PC-9 (cell line): ENCODE measurements at regions not wholly inside any gene's neighbourhood (a gene's known extent, or its start where the extent isn't known, plus 50 kb on each side); places are given as distances from the start of the nearest gene placed in this dataset.

Experiments
- BruUV-seq: library from RNA; stranded (reverse); fragments of 400-500 nt; replicated peaks from 2 replicates; lab custom pipeline; 2021; lab: Mats Ljungman, UMichigan
- CTCF ChIA-PET: fragments of 300-600 bp; sonication (Branson Sonifier 250); formaldehyde crosslinking; loops from one replicate; lab custom pipeline; 2022; ENCODE audit warnings: antibody characterized with exemption; lab: Charles Lee
- POLR2A ChIA-PET: fragments of 300-600 bp; sonication (Branson Sonifier 250); formaldehyde crosslinking; loops from one replicate; lab custom pipeline; 2022; ENCODE audit warnings: antibody characterized with exemption; ENCODE audit not compliant: unreplicated experiment; lab: Charles Lee
- DNase-seq, 2 experiments: peaks; one replicate each; pipeline versions ENCODE4 v3.0.0 to v3.0.0-alpha.2; 2015 to 2022; ENCODE audit warnings: mixed read lengths in 1 of 2
- H2AFZ ChIP-seq: fragments of 200-600 bp; sonication (generic); 2 replicates; pipeline ENCODE4 v1.8.1; 2017; ENCODE audit warnings: antibody characterized with exemption
- H3F3A ChIP-seq: fragments of 200-600 bp; sonication (generic); 2 replicates; pipeline ENCODE4 v1.8.1; 2017; ENCODE audit warnings: antibody characterized with exemption, mild to moderate bottlenecking, low read depth; ENCODE audit not compliant: insufficient read depth
- H3K27ac ChIP-seq: fragments of 200-600 bp; sonication (generic); 2 replicates; pipeline ENCODE4 v1.6.1; 2016; ENCODE audit warnings: mixed run types
- H3K27me3 ChIP-seq: fragments of 200-600 bp; sonication (generic); 2 replicates; pipeline ENCODE4 v1.6.1; 2016; ENCODE audit warnings: low read depth, mixed run types; ENCODE audit not compliant: insufficient read depth
- H3K36me3 ChIP-seq: fragments of 200-600 bp; sonication (generic); 2 replicates; pipeline ENCODE4 v1.6.1; 2016; ENCODE audit warnings: low read depth, mixed run types
- H3K4me1 ChIP-seq: fragments of 200-600 bp; sonication (generic); replicated peaks from 2 replicates; pipeline ENCODE4 v1.6.1; 2016; ENCODE audit warnings: mixed run types; ENCODE audit not compliant: insufficient read depth
- H3K4me2 ChIP-seq: fragments of 200-600 bp; sonication (generic); 2 replicates; pipeline ENCODE4 v1.6.1; 2017; ENCODE audit warnings: mixed run types
- H3K4me3 ChIP-seq: fragments of 200-600 bp; sonication (generic); 2 replicates; pipeline ENCODE4 v1.6.1; 2016; ENCODE audit warnings: mixed run types
- H3K79me2 ChIP-seq: fragments of 200-600 bp; sonication (generic); 2 replicates; pipeline ENCODE4 v1.6.1; 2017; ENCODE audit warnings: low read depth, mixed run types
- H3K9me2 ChIP-seq: fragments of 200-600 bp; sonication (generic); 2 replicates; pipeline ENCODE4 v1.8.1; 2017; ENCODE audit warnings: mild to moderate bottlenecking; ENCODE audit not compliant: insufficient read depth
- H3K9me3 ChIP-seq: fragments of 200-600 bp; sonication (generic); 2 replicates; pipeline ENCODE4 v1.8.1; 2016; ENCODE audit warnings: low read depth; ENCODE audit not compliant: insufficient read depth
- H4K20me1 ChIP-seq: fragments of 200-600 bp; sonication (generic); 2 replicates; pipeline ENCODE4 v1.8.1; 2017; ENCODE audit not compliant: insufficient read depth
- EZH2 ChIP-seq: fragments of 200-600 bp; sonication (generic); IDR thresholded peaks from 2 replicates; pipeline ENCODE4 v1.8.0; 2017; ENCODE audit warnings: antibody characterized with exemption, low read depth
- intact Hi-C: fragments of 100-400 bp; cut with micrococcal nuclease; formaldehyde crosslinking; loops from one replicate; pipeline ENCODE4 v1.10.0; 2022; ENCODE audit not compliant: unreplicated experiment
- TF ChIP-seq, protein P1 (sequence below): fragments of 200-600 bp; sonication (generic); conservative IDR thresholded peaks from 2 replicates; pipeline ENCODE4 v1.6.1; 2017; ENCODE audit warnings: mixed run types, antibody characterized with exemption, mild to moderate bottlenecking, moderate library complexity

GRCh38 chr5:14034963-14035362 lies 90.5 kb upstream of the DNAH5 start:
- ChIA-PET POLR2A (interaction anchor here (0.6 to 1.8 kb wide), 8 partner anchors 15 to 703 kb away, joined by 3 to 17 read pairs (median 4); partner anchors contain the start of gene TRIO), CTCF (interaction anchor here (0.5 to 2.0 kb wide), 2 partner anchors 199 to 235 kb away, joined by 3 to 13 read pairs; no protein-coding TSS in a partner anchor)
- H4K20me1 ChIP-seq: no peaks in the 10 kb centered on the region
- peak overlapping the region; percentile 98 for H3K27ac ChIP-seq
- intact Hi-C loops: loop anchor here (5.0 kb wide), 1 partner anchor 457 kb away; no protein-coding TSS in a partner anchor
- H3K36me3 ChIP-seq: no peaks in the 10 kb centered on the region
- no peak for TF ChIP-seq EZH2
- TF ChIP-seq, protein P1, sequence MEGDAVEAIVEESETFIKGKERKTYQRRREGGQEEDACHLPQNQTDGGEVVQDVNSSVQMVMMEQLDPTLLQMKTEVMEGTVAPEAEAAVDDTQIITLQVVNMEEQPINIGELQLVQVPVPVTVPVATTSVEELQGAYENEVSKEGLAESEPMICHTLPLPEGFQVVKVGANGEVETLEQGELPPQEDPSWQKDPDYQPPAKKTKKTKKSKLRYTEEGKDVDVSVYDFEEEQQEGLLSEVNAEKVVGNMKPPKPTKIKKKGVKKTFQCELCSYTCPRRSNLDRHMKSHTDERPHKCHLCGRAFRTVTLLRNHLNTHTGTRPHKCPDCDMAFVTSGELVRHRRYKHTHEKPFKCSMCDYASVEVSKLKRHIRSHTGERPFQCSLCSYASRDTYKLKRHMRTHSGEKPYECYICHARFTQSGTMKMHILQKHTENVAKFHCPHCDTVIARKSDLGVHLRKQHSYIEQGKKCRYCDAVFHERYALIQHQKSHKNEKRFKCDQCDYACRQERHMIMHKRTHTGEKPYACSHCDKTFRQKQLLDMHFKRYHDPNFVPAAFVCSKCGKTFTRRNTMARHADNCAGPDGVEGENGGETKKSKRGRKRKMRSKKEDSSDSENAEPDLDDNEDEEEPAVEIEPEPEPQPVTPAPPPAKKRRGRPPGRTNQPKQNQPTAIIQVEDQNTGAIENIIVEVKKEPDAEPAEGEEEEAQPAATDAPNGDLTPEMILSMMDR: no peak
- no peaks in the 10 kb centered on the region for H3K9me3 ChIP-seq
- peaks cover 75% of the 10 kb centered on the region for H3K4me1 ChIP-seq
- peaks cover 55% of the 10 kb centered on the region for H3F3A ChIP-seq
- H3K79me2 ChIP-seq: peaks cover 8% of the 10 kb centered on the region; the same call in 1 of the 2 replicates
- no peak for DNase-seq
- H3K4me3 ChIP-seq: peak overlapping the region; percentile 18; the same call in 1 of the 2 replicates
- no peaks in the 10 kb centered on the region for H3K9me2 ChIP-seq
- no peaks in the 10 kb centered on the region for H3K27me3 ChIP-seq
- BruUV-seq: TSS peak; percentile 17
- H2AFZ ChIP-seq: no peak overlapping the region
- peak overlapping the region; percentile 69 for H3K4me2 ChIP-seq

DNA sequence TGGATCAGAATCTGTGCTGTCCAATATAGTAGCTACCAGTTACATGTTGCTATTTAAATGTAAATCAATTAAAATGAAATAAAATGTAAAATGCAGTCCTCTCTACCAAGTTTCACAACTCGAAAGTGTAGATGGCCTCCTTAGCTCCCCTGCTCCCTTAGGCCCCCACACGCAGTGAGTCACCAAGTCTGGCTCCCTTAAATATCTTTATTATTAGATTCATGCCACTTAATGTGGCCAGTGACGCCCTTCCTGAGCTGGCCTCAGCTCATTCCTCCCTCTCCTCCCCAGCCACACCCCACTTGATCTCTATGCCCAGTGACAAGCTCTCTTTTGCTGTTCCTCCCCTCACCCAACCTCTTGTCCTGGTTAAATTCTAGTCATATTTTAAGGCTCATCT lies 88.4 kb upstream of the DNAH5 start:
- Histone ChIP-seq H3K4me3 (no peak overlapping the region), H3K27me3 (no peaks in the 10 kb centered on the region), H3F3A (peaks cover 35% of the 10 kb centered on the region), H3K9me3 (no peaks in the 10 kb centered on the region), H3K36me3 (no peaks in the 10 kb centered on the region), H2AFZ (no peak overlapping the region), H3K9me2 (no peaks in the 10 kb centered on the region), H3K4me1 (peaks cover 60% of the 10 kb centered on the region), H3K79me2 (peaks cover 8% of the 10 kb centered on the region; the same call in 1 of the 2 replicates), H3K4me2 (peak overlapping the region; percentile 56), H4K20me1 (no peaks in the 10 kb centered on the region), H3K27ac (peak overlapping the region; percentile 98)
- CTCF ChIA-PET: interaction anchor here (0.6 to 1.1 kb wide), 4 partner anchors 21 to 237 kb away, joined by 3 to 7 read pairs (median 6); no protein-coding TSS in a partner anchor
- POLR2A ChIA-PET: interaction anchor here (0.5 to 1.2 kb wide), 24 partner anchors 13 to 456 kb away, joined by 3 to 37 read pairs (median 6); partner anchors contain the start of gene TRIO
- DNase-seq: peak; percentile 89 to 90
- no peak for TF ChIP-seq EZH2
- TF ChIP-seq, protein P1: no peak
- BruUV-seq: no TSS peak
- intact Hi-C loops: no loop called here

- H3F3A ChIP-seq: peaks cover 12% of the 10 kb centered on the region
- no peak for TF ChIP-seq EZH2
- TF ChIP-seq, protein P1: no peak
- H3K4me2 ChIP-seq: no peak overlapping the region
- H3K4me3 ChIP-seq: no peak overlapping the region
- peaks cover 39% of the 10 kb centered on the region for H3K4me1 ChIP-seq
- BruUV-seq: no TSS peak
- no peaks in the 10 kb centered on the region for H3K9me3 ChIP-seq
- H3K9me2 ChIP-seq: no peaks in the 10 kb centered on the region
- no peak overlapping the region for H3K27ac ChIP-seq
- DNase-seq: peak in 1 of 2 experiments; percentile 59
- CTCF ChIA-PET: no interaction called here
- POLR2A ChIA-PET: interaction anchor here (0.6 kb wide), 1 partner anchor 265 kb away, joined by 3 read pairs; no protein-coding TSS in a partner anchor
- H4K20me1 ChIP-seq: no peaks in the 10 kb centered on the region
- intact Hi-C loops: no loop called here
- peaks cover 8% of the 10 kb centered on the region; the same call in 1 of the 2 replicates for H3K79me2 ChIP-seq
- no peak overlapping the region for H2AFZ ChIP-seq
- no peaks in the 10 kb centered on the region for H3K27me3 ChIP-seq
- no peaks in the 10 kb centered on the region for H3K36me3 ChIP-seq
Measured at GRCh38 chr5:14028938-14029584, 84.6 kb upstream of the DNAH5 start.
